ENCODE measurements at regions not wholly inside any gene's neighbourhood (a gene's known extent, or its start where the extent isn't known, plus 50 kb on each side); places are given as distances from the start of the nearest gene placed in this dataset.

DNA sequence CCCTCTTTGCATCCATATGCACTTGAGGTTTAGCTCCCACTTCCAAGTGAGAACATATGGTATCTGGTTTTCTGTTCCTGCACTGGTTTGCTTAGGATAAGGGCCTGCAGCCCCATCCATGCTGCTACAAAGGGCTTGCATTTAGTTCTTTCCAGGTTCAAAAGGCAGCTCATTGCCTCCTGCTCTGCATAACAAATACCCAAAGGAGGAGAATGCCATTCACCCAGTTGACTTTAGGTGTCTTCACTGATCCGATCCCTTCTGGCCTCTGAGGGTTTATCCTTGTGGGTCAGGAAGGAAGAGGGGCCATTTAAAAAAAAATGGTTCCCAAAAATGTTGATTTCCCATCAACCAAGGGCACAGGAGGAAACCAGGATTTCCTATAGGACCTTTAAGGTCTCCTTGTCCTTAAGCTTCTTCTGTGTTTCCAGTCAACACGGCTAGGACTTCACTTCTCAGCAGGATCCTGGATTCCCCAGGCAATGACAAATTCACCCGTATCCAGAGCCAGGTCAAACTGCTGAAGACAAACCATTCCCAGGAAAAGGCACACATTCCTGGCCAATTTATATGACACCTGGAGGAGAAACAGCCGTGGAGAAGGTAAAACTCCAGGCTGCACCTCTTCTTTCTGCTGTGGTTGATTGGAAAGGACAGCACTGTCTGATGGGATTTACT is 447.7 kb upstream of the CDH4 start:
- DNase-seq (ENCODE audit: extremely low read depth in 1 of 11, low read depth in 9 of 11, low spot score in 4 of 11) = no peak

DNA sequence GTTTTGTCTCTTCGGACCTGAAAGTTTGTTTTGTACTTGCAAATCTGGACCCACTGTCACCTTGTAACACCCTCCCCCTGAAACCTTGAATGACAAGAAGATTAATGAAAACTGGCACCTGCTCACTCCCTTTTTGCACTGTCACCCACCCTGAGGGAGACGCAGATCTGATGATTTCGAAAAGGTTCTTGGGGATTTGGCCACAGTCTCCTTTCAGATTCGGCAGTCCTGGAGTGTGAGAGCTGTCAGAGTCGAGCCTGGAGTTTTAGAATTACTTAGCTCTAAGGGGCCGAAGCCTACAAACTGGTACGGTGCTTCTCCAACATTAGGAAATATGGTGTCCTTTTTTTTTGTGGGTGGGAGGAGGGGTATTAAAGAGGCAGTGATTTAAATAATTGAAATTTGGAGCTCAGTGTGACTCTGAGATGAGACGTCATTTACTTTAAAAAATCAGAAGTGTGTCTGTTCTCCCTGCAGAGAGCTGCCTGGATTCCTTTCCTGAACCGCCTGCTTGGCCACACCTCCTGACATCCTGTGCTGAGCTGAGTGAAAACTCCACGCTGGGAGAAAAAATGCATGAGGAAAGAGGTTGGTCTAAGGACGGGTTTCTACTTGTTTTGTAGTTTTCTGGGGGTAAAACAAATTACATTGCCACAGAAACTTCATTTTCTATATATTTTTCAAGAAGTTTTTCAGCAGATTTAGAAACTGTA is 447.0 kb upstream of the CDH4 start:
- DNase-seq (ENCODE audit: extremely low read depth in 1 of 11, low read depth in 9 of 11, low spot score in 4 of 11) = no peak

DNA sequence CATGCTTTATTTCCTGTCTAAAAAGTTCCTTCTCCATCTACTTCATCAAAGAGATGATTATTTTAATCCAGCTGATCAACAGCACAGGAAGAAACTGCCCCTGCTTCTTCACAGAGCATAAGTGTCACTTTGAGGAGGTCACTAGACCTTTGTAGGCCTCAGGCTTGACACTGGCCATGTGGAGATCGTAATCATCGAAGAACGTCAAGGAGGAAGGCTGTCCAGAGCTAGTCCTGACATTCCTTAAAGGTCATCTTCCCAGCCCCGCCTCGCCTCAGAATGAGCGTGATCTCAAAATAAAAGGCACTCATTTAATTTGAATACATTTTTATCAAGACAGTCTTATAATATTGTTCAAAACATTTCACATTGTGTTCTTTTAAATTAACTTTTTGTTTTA is 445.7 kb upstream of the CDH4 start:
- DNase-seq (ENCODE audit: extremely low read depth in 1 of 11, low read depth in 9 of 11, low spot score in 4 of 11) = no peak

DNA sequence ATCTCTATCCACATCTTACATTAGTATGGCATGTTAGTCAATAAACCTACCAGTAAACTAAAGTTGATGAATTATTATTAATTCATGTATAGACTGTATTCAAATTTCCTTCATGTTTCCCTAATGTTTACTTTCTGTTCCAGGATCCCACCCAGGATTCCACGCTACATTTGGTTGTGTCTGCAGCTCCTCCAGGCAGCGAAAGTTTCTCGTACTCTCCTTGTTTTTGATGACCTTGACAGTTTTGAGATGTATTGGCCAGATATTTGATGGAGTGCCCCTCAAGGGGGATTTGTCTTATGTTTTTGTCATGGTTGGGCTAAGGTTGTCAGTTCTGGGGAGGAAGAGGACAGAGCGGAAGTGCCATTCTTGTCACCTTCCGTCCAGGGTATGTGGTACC is 445.2 kb upstream of the CDH4 start:
- DNase-seq (ENCODE audit: extremely low read depth in 1 of 11, low read depth in 9 of 11, low spot score in 4 of 11) = no peak

DNA sequence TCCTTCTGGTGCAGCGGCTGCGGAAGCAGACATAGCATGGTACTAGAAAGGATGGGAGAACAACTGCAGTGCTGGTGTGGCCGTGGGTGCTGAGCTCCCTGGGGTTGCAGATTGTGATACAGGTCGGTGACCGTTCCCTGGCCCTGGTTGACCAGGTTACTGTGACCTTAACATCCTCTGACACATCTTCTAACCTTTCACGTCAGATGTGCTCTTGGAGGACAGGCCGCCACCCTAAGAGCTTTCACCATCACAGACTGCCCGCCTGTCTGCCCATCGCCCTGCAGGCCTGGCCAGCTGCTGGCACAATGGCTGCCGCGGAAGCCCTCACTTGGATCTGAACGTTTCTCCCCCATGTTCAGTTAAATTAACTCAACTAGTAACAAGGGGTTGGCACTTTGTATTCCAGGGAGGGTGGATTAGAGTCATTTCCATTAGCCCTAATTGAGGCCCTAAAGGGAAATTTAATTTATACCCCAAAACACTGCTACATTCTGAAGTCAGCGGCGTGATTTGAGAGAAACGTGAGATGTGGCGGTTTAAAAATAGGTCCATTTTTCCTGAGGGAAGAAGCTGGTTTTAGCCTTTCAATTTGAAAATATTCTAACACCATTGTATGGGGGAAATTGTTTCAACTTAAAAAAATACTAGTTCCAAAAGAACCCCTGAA is 443.9 kb upstream of the CDH4 start:
- DNase-seq (ENCODE audit: extremely low read depth in 1 of 11, low read depth in 9 of 11, low spot score in 4 of 11) = no peak

DNA sequence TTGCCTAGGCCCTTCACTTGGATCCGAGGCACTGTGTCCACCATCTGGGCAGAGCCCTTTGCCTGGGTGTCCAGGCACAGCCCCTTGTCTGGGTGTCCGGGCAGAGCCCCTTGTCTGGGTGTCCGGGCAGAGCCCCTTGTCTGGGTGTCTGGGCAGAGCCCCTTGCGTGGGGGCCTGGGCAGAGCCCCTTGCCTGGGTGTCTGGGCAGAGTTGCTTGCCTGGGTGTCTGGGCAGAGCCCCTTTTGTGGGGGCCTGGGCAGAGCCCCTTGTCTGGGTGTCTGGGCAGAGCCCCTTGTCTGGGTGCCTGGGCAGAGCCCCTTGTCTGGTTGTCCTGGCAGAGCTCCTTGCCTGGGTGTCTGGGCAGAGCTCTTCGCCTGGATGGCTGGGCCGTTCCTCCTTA is 443.4 kb upstream of the CDH4 start:
- no peak for DNase-seq (ENCODE audit: extremely low read depth in 1 of 11, low read depth in 9 of 11, low spot score in 4 of 11)

DNA sequence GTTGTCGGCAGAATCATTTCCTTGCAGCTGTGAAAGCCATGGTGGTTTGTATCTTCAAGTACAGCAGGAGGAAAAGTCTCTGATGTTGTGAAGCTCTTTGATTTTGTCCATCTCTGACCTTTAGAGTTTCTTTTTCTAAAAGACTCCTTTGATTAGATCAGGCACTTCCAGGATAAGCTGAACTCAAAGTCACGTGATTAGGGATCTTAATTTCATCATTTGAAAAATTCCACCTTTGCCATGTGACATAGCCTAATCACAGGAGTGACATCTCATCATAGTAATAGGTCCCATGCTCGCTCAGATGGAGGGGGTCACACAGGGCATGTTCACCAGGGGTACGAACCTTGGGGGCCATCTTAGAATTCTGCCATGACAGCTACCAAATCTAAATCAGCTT is 441.5 kb upstream of the CDH4 start:
- DNase-seq (ENCODE audit: extremely low read depth in 1 of 11, low read depth in 9 of 11, low spot score in 4 of 11) = no peak

DNA sequence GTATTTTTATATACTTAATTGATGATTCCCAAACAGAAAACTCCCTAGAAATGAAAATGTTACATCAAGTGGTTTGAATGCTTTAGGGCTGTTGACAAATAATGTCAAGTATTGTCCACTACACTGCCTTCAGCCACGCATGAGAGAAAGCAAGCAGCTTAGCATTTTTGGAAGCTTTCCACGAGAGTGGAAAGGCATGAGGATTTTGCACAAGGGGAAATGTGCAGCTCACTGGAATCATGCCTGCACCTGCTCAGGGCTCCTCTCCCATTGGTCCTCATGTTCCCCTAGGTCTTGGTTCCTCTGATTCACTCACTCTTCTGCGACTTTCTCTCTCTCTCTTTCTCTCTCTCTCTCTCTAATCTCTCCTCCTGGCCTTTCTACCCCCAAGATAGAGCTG is 439.5 kb upstream of the CDH4 start:
- DNase-seq (ENCODE audit: extremely low read depth in 1 of 11, low read depth in 9 of 11, low spot score in 4 of 11) = no peak

DNA sequence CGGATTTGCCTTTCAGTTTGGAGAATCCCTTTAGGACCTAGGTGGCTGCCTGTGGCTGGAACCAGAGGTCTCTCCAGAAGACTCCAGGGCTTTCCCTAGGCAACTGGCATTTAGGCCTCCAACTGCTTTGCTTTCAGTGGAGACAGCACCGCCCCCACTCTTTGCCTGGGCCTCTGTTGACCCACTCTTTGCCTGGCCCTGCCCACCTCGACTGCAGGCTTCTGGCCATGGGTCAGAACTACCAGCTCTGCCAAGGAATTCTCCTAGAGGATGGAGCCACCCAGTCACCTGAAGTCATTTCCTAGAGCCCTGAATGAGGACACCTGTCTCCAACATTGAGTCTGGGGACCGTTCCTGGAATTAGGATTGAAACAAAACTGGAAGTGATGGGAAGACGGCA is 439.0 kb upstream of the CDH4 start:
- DNase-seq (ENCODE audit: extremely low read depth in 1 of 11, low read depth in 9 of 11, low spot score in 4 of 11) = no peak

DNA sequence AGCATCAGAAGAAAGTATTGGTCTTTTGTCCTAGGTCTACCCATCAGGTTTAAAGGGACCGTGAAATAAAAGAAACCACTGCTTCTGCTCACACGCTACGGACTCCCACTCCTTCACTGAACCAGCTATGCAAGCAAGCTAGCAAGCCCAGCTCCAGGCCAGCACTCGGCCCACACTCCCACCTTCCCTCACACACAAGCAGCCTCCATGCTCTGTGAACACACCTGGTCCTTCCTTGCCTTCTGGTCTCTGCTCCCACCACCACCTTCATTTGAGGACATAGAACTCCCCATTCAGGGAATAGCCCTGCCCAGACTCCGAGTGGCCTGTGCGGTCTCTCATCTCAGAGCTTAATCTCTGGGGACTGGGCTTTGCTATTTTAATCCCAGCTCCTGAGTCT is 436.4 kb upstream of the CDH4 start:
- DNase-seq (ENCODE audit: extremely low read depth in 1 of 11, low read depth in 9 of 11, low spot score in 4 of 11) = no peak

DNA sequence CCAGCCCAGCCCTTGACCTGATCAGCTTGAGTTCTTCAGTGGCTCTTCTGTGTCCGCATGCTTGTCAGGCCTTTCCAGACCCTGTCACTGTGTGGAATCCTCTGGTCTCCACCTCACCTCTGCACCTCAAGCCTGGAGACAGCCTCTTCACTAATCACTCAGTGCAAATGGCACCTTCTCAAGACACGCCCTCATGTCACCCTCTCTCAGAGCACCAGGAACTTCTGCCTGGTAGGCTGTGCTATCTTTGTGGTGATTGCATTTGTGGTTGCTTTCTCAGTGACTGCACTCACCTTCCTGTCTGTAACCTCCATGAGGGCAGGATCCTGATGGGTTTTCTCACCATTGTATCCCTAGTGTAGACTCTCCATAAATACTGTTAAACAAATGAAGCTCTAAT is 435.2 kb upstream of the CDH4 start:
- no peak for DNase-seq (ENCODE audit: extremely low read depth in 1 of 11, low read depth in 9 of 11, low spot score in 4 of 11)

DNA sequence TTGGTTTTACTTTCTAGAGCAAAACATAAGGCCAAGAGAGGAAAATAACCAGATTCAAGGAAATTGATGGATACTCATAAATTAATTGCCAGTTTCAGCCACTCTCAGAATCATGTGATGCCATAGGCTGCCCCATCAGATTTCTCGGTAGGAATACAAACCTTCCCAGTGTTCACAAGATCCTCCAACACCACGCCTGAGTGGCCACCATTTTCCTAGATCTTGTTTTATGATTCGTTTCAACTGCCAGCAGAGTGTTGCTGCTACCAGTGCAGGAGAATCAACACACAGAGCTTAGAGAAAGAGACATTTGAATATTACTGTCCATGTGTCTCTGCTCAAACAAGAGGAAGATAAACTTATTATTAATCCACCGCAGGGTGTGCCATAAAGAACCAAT is 434.2 kb upstream of the CDH4 start:
- no peak for DNase-seq (ENCODE audit: extremely low read depth in 1 of 11, low read depth in 9 of 11, low spot score in 4 of 11)

DNA sequence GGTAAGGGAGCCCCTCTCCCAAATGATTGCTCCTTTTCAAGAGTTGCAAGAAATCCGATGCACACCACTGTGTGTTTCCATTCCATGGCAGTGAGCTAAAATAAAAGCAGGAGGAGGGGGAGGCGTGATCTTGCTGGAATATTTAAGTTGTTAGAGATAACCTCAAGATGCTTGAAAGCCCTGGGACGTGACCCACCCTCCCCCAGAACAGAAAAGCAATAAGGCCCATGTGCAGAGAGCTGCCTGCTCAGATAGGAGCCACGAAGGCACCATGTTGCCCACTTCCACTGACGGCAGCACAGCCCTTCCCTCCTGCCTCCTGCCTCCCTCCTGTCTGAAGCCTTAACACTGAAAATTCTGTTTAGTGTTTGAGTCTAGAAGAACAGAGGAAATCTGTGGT is 432.6 kb upstream of the CDH4 start:
- DNase-seq (ENCODE audit: extremely low read depth in 1 of 11, low read depth in 9 of 11, low spot score in 4 of 11) = no peak

DNA sequence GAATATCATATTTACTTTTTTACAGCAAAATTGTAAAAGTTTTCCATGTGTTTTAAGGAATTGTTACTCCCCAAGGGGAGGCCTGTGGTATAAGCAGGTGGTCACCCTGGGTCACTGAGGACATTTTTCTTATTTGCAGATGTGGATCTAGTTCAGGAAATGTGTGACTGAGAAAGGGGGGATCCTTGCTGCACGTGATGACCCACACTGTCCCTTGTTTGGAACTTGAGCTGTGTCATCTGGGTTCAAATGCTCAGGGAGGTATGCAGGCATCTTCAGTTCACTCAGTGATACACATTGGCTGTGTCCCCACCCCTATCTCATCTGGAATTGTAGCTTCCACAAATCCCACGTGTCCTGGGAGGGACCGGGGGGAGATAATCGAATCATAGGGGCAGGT is 431.9 kb upstream of the CDH4 start:
- no peak for DNase-seq (ENCODE audit: extremely low read depth in 1 of 11, low read depth in 9 of 11, low spot score in 4 of 11)

DNA sequence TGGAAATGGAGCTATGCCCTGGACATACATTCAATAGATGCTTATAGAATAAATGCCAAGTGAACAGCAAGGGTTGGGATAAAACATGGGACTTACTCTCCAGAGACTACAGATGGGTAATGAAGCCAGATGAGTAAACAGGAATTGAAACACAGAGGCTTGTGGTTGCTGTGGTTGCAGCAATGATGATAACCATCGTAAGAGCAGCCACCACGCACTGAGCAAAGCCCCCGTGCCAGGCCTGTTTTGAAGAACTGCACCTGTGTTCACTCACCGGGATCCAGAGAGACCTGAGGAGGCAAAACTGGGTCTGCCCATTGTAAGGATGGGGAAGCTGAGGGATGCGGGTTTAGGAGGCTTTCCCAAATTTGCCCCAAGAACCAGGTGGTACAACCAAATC is 431.1 kb upstream of the CDH4 start:
- no peak for DNase-seq (ENCODE audit: extremely low read depth in 1 of 11, low read depth in 9 of 11, low spot score in 4 of 11)

DNA sequence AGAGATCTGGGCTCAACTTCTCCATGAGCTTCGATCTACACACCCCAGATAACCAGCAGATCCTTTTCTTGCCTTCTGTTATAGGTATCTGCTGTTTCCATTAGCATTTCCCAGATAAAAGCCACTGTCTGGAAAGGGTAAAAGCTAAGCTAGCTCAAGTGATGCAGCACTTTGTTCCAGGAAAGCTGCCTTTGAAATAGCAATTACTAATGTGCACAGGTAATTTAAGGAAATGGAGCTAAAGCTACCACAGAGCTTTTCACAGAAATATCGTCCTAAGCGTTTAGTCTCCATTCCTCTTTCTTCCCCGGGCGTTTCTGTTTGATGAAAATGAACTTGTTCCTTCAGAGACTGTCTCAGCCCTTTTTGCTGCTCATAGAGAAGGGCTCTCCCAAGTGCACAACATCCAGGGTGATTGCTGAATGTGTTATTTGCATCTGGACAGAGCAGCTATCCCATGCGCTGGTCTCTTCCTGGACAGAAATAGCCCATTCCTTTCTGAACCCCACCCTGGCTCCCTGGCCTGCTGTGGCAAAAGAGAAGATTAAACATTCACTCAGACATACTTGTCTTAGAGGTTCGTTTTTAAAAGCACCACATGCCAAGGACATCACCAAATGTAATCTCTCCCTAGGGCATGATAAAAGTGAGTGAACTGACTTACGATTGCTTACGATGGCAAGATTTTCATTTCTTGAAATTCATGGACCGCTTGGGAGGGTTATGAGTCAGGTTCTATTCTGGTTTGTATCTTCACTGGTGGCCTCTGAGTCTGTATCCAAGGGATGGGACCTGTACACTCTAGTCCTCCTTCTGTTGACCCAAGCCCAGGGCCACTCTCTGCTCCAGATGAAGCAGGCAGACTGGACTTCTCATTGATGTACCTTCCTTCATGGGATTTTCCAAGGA is 429.1 kb upstream of the CDH4 start:
- no peak for DNase-seq (ENCODE audit: extremely low read depth in 1 of 11, low read depth in 9 of 11, low spot score in 4 of 11)

DNA sequence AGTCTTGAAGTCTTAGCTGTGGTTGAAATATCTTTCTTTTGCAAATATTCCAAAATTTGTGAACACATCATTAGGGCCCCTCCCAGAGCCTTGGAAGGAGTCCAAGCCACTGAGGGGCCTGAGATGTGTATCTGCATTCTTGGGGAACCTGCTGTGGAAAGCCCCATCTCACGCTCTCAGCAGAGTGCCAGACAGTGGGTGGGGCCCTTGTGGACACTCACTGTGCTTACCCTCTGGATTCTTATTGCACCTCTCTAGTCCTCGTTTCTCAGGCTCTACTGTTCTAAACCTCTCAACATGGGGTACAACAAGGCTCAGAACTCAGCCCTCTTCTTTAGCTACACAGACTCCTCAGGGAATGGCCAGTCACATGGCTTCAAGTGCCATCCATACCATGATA is 416.2 kb upstream of the CDH4 start:
- no peak for DNase-seq (ENCODE audit: extremely low read depth in 1 of 11, low read depth in 9 of 11, low spot score in 4 of 11)

DNA sequence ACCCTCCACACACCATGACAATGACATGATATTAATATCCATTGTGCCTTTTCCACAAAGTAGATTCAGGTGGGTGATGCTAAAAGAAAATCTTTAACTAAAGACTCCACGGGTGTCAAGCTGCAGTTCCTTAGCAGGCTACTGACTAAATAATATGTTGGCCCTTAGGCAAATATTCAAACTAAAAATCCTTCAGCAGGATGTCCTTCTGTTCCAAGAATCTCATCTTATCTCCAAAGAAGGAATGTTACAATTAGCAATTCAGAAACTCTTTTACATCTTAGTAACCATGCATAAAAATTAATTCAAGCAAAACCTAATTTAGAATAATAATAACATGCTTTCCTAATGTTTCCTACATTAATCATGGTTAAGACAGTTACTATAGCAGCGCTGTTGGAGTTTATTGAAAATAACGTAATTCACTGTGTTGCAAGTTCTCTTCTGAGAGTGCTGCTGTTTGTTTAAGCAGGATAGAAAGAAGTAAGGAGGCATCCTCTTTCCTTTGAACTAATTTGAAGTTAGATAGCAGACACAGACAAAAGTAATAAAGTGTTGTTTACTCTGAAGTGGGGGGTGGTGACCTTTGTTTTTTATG is 414.8 kb upstream of the CDH4 start:
- DNase-seq (ENCODE audit: extremely low read depth in 1 of 11, low read depth in 9 of 11, low spot score in 4 of 11) = peak in 3 of 11 donors; percentile 11 to 33 (median 26)

DNA sequence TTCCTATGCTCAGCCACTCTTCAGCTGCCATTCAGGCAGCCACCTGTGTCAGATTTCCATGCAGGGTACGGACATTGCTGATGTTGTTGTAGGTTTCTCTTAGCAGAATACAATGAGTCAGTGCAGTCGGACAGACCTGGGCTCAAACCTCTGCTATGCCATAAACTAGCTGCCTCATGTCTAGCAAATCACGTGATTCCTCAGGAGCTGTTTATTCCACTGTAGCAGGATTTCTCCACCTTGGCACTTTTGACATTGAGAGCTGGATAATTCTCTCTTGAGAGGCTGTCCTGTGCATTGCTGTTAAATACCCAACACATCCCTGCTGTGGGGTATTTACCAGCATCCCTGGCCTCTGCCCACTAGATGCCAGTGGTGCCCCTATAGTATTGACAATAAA is 413.8 kb upstream of the CDH4 start:
- no peak for DNase-seq (ENCODE audit: extremely low read depth in 1 of 11, low read depth in 9 of 11, low spot score in 4 of 11)

Data from renal cortex interstitium (tissue), 11 donors.